ENCODE measurements at regions not wholly inside any gene's neighbourhood (a gene's known extent, or its start where the extent isn't known, plus 50 kb on each side); places are given as distances from the start of the nearest gene placed in this dataset.
"Not testable (repeated sequence)": the region's sequence is repeated elsewhere in the genome, so short reads cannot be mapped to it uniquely, and the experiment has no call there.

GRCh38 chr5:136812270-136812669, 446.9 kb upstream of the TRPC7 start:
- H3K27ac ChIP-seq (ENCODE audit: control insufficient read depth, insufficient read depth); H3K4me3 ChIP-seq; H3K9me3 ChIP-seq (replicated peaks; ENCODE audit: control insufficient read depth, insufficient read depth, low read length); POLR2A ChIA-PET; BruUV-seq (replicated peaks); H2AFZ ChIP-seq (ENCODE audit: control insufficient read depth, low read depth, low read length); intact Hi-C loops (cut with micrococcal nuclease; ENCODE audit: unreplicated experiment); CTCF ChIA-PET; H3K4me1 ChIP-seq (ENCODE audit: control insufficient read depth, insufficient read depth, low read length); H3K4me2 ChIP-seq (ENCODE audit: control insufficient read depth, insufficient read depth); H3K27me3 ChIP-seq (replicated peaks in 1 of 2; ENCODE audit: control insufficient read depth in 2 of 2, insufficient read depth in 2 of 2, low read length in 1 of 2); H3K9ac ChIP-seq (ENCODE audit: control insufficient read depth, insufficient read depth, low read length); in situ Hi-C loops (cut with MboI); H3K79me2 ChIP-seq (ENCODE audit: control insufficient read depth, insufficient read depth, low read length); FAIRE-seq; RAD21 ChIA-PET (ENCODE audit: unreplicated experiment); H3K36me3 ChIP-seq (ENCODE audit: control insufficient read depth in 2 of 2, insufficient read depth in 2 of 2, low read length in 1 of 2); ATAC-seq; DNase-seq (ENCODE audit: low read depth, low spot score); SMC1A ChIA-PET (ENCODE audit: uncharacterized antibody, unreplicated experiment); H4K20me1 ChIP-seq (ENCODE audit: control insufficient read depth, insufficient read depth): not testable (repeated sequence)
- WGBS (ENCODE audit: insufficient coverage, insufficient replicate concordance, low lambda C conversion rate, missing lambda C conversion rate), result 0% methylated on average over 2 of the region's 2 CpGs

- ChIA-PET CTCF (no interaction called here), RAD21 (ENCODE audit: unreplicated experiment) (no interaction called here), POLR2A (no interaction called here), SMC1A (ENCODE audit: uncharacterized antibody, unreplicated experiment) (interaction anchor here (0.8 kb wide), 1 partner anchor 9 kb away, joined by 4 read pairs; no protein-coding TSS in a partner anchor)
- Histone ChIP-seq H3K4me3 (no peak overlapping the region), H2AFZ (ENCODE audit: control insufficient read depth, low read depth, low read length) (no peak overlapping the region), H3K4me1 (ENCODE audit: control insufficient read depth, insufficient read depth, low read length) (no peaks in the 10 kb centered on the region), H3K79me2 (ENCODE audit: control insufficient read depth, insufficient read depth, low read length) (no peaks in the 10 kb centered on the region), H3K36me3 (ENCODE audit: control insufficient read depth in 2 of 2, insufficient read depth in 2 of 2, low read length in 1 of 2) (no peaks in the 10 kb centered on the region), H3K9me3 (replicated peaks; ENCODE audit: control insufficient read depth, insufficient read depth, low read length) (no peaks in the 10 kb centered on the region), H3K9ac (ENCODE audit: control insufficient read depth, insufficient read depth, low read length) (no peak overlapping the region), H4K20me1 (ENCODE audit: control insufficient read depth, insufficient read depth) (no peaks in the 10 kb centered on the region), H3K27me3 (replicated peaks in 1 of 2; ENCODE audit: control insufficient read depth in 2 of 2, insufficient read depth in 2 of 2, low read length in 1 of 2) (no peaks in the 10 kb centered on the region), H3K4me2 (ENCODE audit: control insufficient read depth, insufficient read depth) (no peak overlapping the region), H3K27ac (ENCODE audit: control insufficient read depth, insufficient read depth) (no peak overlapping the region)
- BruUV-seq (replicated peaks), result no TSS peak
- intact Hi-C loops (cut with micrococcal nuclease; ENCODE audit: unreplicated experiment), result no loop called here
- no peak for ATAC-seq
- in situ Hi-C loops (cut with MboI), result no loop called here
- no peak for DNase-seq (ENCODE audit: low read depth, low spot score)
- no peak for FAIRE-seq
- WGBS (ENCODE audit: insufficient coverage, insufficient replicate concordance, low lambda C conversion rate, missing lambda C conversion rate), result 46% methylated on average over 2 of the region's 2 CpGs
- no peak for TF ChIP-seq TAF1 (IDR thresholded peaks at IDR 0.05; ENCODE audit: borderline replicate concordance, low read depth, low read length)
- TF ChIP-seq TCF3 (IDR thresholded peaks at IDR 0.05; ENCODE audit: borderline replicate concordance, insufficient read depth, low read depth, low read length), result no peak
- no peak for TF ChIP-seq ZNF207 (IDR thresholded peaks at IDR 0.05; ENCODE audit: borderline replicate concordance)
- TF ChIP-seq MEF2B (IDR thresholded peaks at IDR 0.05; ENCODE audit: partially characterized antibody, poor library complexity, severe bottlenecking), result no peak
- TF ChIP-seq MAX (IDR thresholded peaks at IDR 0.05; ENCODE audit: low read depth, low read length), result no peak
- TF ChIP-seq MLLT1 (IDR thresholded peaks at IDR 0.05), result no peak
- TF ChIP-seq EGR1 (IDR thresholded peaks at IDR 0.05; ENCODE audit: borderline replicate concordance in 1 of 2, low read depth in 2 of 2, low read length in 2 of 2), result no peak
- no peak for TF ChIP-seq PBX3 (IDR thresholded peaks at IDR 0.05; ENCODE audit: insufficient replicate concordance, low read depth, low read length)
- no peak for TF ChIP-seq SREBF1 (IDR thresholded peaks at IDR 0.05; ENCODE audit: low read length)
- no peak for TF ChIP-seq ASH2L (IDR thresholded peaks at IDR 0.05; ENCODE audit: borderline replicate concordance, low read depth)
- no peak for TF ChIP-seq FOXM1 (IDR thresholded peaks at IDR 0.05; ENCODE audit: low read depth, low read length)
- TF ChIP-seq CBX5 (IDR thresholded peaks at IDR 0.05; ENCODE audit: low read depth), result no peak
Measured at GRCh38 chr5:136811551-136811950, 446.2 kb upstream of the TRPC7 start.

Measured in GM12878 (cell line).